Endothelial cell of umbilical vein (primary cell): ENCODE measurements at regions not wholly inside any gene's neighbourhood (a gene's known extent, or its start where the extent isn't known, plus 50 kb on each side); places are given as distances from the start of the nearest gene placed in this dataset.

Source experiments
- BruUV-seq: library from RNA; stranded (reverse); fragments of 400-500 nt; replicated peaks from 2 replicates; lab custom pipeline; 2021; lab: Mats Ljungman, UMichigan
- CTCF ChIA-PET: fragments of 300-600, 350-600 bp; sonication (Branson Sonifier 250); formaldehyde crosslinking; loops from one replicate; lab custom pipeline; 2021; ENCODE audit warnings: antibody characterized with exemption, inconsistent platforms; lab: Charles Lee
- POLR2A ChIA-PET: fragments of 300-600, 350-600 bp; sonication (Branson Sonifier 250); formaldehyde crosslinking; loops from one replicate; lab custom pipeline; 2021; ENCODE audit warnings: antibody characterized with exemption, inconsistent platforms; lab: Charles Lee
- DNase-seq: peaks from one replicate; pipeline ENCODE4 v3.0.0-alpha.2; 2011; ENCODE audit warnings: low read depth, low spot score
- FAIRE-seq: peaks from 2 replicates; lab custom pipeline; 2011; peaks lifted over from hg19 to GRCh38; lab: Jason Lieb, UNC
- H2AFZ ChIP-seq: 2 replicates; pipeline ENCODE4 v1.6.0; 2012; ENCODE audit warnings: low read depth, low read length, control low read depth, inconsistent platforms
- H3K27ac ChIP-seq: 2 replicates; pipeline ENCODE4 v1.5.1; 2011; ENCODE audit warnings: low read depth, mild to moderate bottlenecking, control low read depth, low read length, moderate library complexity; ENCODE audit not compliant: insufficient read depth
- H3K27me3 ChIP-seq, 2 experiments: 2 replicates each; pipeline versions ENCODE4 v1.6.0 to v1.6.1; 2011; ENCODE audit warnings: low read length in 2 of 2, mixed read lengths in 1 of 2; ENCODE audit not compliant: control insufficient read depth in 2 of 2, insufficient read depth in 2 of 2
- H3K36me3 ChIP-seq, 2 experiments: 2 replicates in 1 of 2; 3 replicates in 1 of 2; pipeline ENCODE4 v1.5.1; 2011; ENCODE audit warnings: low read length in 2 of 2, mild to moderate bottlenecking in 1 of 2, moderate library complexity in 1 of 2; ENCODE audit not compliant: control insufficient read depth in 2 of 2, insufficient read depth in 2 of 2; ENCODE audit errors: extremely low read depth in 1 of 2
- H3K4me1 ChIP-seq: 3 replicates; pipeline ENCODE4 v1.5.1; 2011; ENCODE audit warnings: mild to moderate bottlenecking, low read length; ENCODE audit not compliant: control insufficient read depth, insufficient read depth; ENCODE audit errors: extremely low read depth
- H3K4me2 ChIP-seq: 2 replicates; pipeline ENCODE4 v1.6.1; 2011; ENCODE audit warnings: low read length, control low read depth, mixed read lengths; ENCODE audit not compliant: insufficient read depth
- H3K4me3 ChIP-seq, 3 experiments: fragments of 200-600 bp in 1 of 3; sonication (generic), shearing (Covaris generic) in 1 of 3; replicated peaks in 1 of 3; 2 replicates each; pipeline ENCODE4 v1.5.1; 2011 to 2016; ENCODE audit warnings: control low read depth in 3 of 3, low read length in 3 of 3, mild to moderate bottlenecking in 2 of 3, inconsistent platforms in 1 of 3, low read depth in 1 of 3, moderate library complexity in 1 of 3; ENCODE audit not compliant: insufficient read depth in 1 of 3
- H3K79me2 ChIP-seq: 2 replicates; pipeline ENCODE4 v1.6.0; 2012; ENCODE audit warnings: low read length, inconsistent platforms; ENCODE audit not compliant: control insufficient read depth, insufficient read depth
- H3K9ac ChIP-seq: replicated peaks from 2 replicates; pipeline ENCODE3; 2011; ENCODE audit warnings: low read length, control low read depth; ENCODE audit not compliant: insufficient read depth; ENCODE audit errors: extremely low read depth
- H3K9me1 ChIP-seq: replicated peaks from 3 replicates; pipeline ENCODE4 v1.6.0; 2011; ENCODE audit warnings: mild to moderate bottlenecking, low read length; ENCODE audit not compliant: control insufficient read depth, insufficient read depth; ENCODE audit errors: extremely low read depth
- H3K9me3 ChIP-seq: replicated peaks from 2 replicates; pipeline ENCODE4 v1.5.1; 2012; ENCODE audit warnings: low read length, inconsistent platforms; ENCODE audit not compliant: control insufficient read depth, insufficient read depth
- H4K20me1 ChIP-seq: replicated peaks from 2 replicates; pipeline ENCODE3; 2011; ENCODE audit warnings: mild to moderate bottlenecking, low read length; ENCODE audit not compliant: control insufficient read depth, insufficient read depth; ENCODE audit errors: extremely low read depth
- EZH2 ChIP-seq: IDR thresholded peaks from 2 replicates; pipeline ENCODE4 v1.6.1; 2012; ENCODE audit warnings: borderline replicate concordance, low read depth, mild to moderate bottlenecking, moderate library complexity, low read length, inconsistent platforms; ENCODE audit not compliant: severe bottlenecking
- FOS ChIP-seq: IDR thresholded peaks from 2 replicates; pipeline ENCODE4 v1.6.1; 2011; ENCODE audit warnings: mild to moderate bottlenecking, low read length, moderate library complexity, borderline replicate concordance; ENCODE audit not compliant: insufficient read depth
- GATA2 ChIP-seq: IDR thresholded peaks from 2 replicates; pipeline ENCODE4 v1.7.0; 2011; ENCODE audit warnings: low read depth, mild to moderate bottlenecking, moderate library complexity, mixed read lengths, low read length; ENCODE audit not compliant: insufficient read length, insufficient read depth
- JUN ChIP-seq: IDR thresholded peaks from 2 replicates; pipeline ENCODE4 v1.6.1; 2011; ENCODE audit warnings: borderline replicate concordance, low read depth; ENCODE audit not compliant: insufficient read length, insufficient read depth
- MYC ChIP-seq: IDR thresholded peaks from one replicate; pipeline ENCODE4 v1.6.1; 2011; ENCODE audit warnings: mild to moderate bottlenecking, low read depth, low read length
- POLR2A ChIP-seq: IDR thresholded peaks from 2 replicates; pipeline ENCODE4 v1.6.1; 2012; ENCODE audit warnings: low read depth, mild to moderate bottlenecking, control low read depth, low read length
- POLR2AphosphoS5 ChIP-seq: IDR thresholded peaks from 2 replicates; pipeline ENCODE4 v1.6.1; 2012; ENCODE audit warnings: low read depth, mild to moderate bottlenecking, control low read depth, low read length, moderate library complexity; ENCODE audit not compliant: insufficient read depth
- dilution Hi-C: fragments of 300-500 bp; cut with MboI; formaldehyde crosslinking; loops from one replicate; pipeline ENCODE4 v1.15.0; 2019; ENCODE audit warnings: low sequenced_read_pairs; ENCODE audit not compliant: extremely low pct_ligation_motif_present
- intact Hi-C: fragments of 100-400 bp; cut with micrococcal nuclease; formaldehyde crosslinking; loops from one replicate; pipeline ENCODE4 v1.10.0; 2022
- TF ChIP-seq, protein P1 (sequence below), 2 donors: IDR thresholded peaks; 1 replicate in 1 of 2; 2 replicates in 1 of 2; pipeline ENCODE4 v1.5.1; 2011; ENCODE audit warnings: low read length in 2 of 2, mild to moderate bottlenecking in 2 of 2, moderate library complexity in 2 of 2, control low read depth in 1 of 2, inconsistent platforms in 1 of 2, low read depth in 1 of 2; ENCODE audit not compliant: insufficient read depth in 1 of 2; ENCODE audit errors: extremely low read depth in 1 of 2
- TF ChIP-seq, protein P2 (sequence below): IDR thresholded peaks from 2 replicates; pipeline ENCODE4 v1.6.1; 2011; ENCODE audit not compliant: insufficient read depth, insufficient read length

DNA sequence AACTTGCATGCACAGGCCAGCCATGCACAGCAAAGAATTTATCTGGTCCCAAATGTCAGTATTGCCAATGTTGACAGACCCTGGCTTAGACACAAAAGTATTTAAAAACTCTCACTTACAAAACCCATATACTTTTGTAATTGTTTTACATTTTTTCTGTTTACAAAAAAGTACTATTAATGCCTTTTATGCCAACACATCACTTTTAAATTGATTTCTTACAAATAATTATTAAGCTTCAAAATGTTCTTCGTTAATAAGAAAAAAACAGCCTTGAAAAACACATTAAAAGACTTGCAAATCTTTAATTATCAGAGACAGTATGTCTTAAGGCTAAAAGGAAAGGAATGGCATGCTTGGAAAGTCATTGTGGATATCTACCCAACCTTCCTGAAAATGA, 181.3 kb upstream of the TWIST2 start:
- no peak for DNase-seq
- H3K27ac ChIP-seq: no peak overlapping the region
- no peak overlapping the region for H2AFZ ChIP-seq
- H3K9me1 ChIP-seq: no peaks in the 10 kb centered on the region
- H3K36me3 ChIP-seq: no peaks in the 10 kb centered on the region
- no peaks in the 10 kb centered on the region for H3K79me2 ChIP-seq
- POLR2A ChIA-PET: no interaction called here
- H3K9me3 ChIP-seq: no peaks in the 10 kb centered on the region
- FAIRE-seq: no peak
- no peaks in the 10 kb centered on the region for H3K27me3 ChIP-seq
- no peaks in the 10 kb centered on the region for H4K20me1 ChIP-seq
- H3K4me2 ChIP-seq: no peak overlapping the region
- no TSS peak for BruUV-seq
- H3K4me1 ChIP-seq: no peaks in the 10 kb centered on the region
- dilution Hi-C loops (no loop called here), intact Hi-C loops (no loop called here)
- CTCF ChIA-PET: no interaction called here
- TF ChIP-seq, protein P1, sequence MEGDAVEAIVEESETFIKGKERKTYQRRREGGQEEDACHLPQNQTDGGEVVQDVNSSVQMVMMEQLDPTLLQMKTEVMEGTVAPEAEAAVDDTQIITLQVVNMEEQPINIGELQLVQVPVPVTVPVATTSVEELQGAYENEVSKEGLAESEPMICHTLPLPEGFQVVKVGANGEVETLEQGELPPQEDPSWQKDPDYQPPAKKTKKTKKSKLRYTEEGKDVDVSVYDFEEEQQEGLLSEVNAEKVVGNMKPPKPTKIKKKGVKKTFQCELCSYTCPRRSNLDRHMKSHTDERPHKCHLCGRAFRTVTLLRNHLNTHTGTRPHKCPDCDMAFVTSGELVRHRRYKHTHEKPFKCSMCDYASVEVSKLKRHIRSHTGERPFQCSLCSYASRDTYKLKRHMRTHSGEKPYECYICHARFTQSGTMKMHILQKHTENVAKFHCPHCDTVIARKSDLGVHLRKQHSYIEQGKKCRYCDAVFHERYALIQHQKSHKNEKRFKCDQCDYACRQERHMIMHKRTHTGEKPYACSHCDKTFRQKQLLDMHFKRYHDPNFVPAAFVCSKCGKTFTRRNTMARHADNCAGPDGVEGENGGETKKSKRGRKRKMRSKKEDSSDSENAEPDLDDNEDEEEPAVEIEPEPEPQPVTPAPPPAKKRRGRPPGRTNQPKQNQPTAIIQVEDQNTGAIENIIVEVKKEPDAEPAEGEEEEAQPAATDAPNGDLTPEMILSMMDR (IDR thresholded peaks at IDR 0.05; ENCODE audit: extremely low read depth in 1 of 2, insufficient read depth in 1 of 2, low read depth in 1 of 2, low read length in 2 of 2): no peak
- no peak for TF ChIP-seq MYC
- TF ChIP-seq, protein P2, sequence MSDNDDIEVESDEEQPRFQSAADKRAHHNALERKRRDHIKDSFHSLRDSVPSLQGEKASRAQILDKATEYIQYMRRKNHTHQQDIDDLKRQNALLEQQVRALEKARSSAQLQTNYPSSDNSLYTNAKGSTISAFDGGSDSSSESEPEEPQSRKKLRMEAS: no peak
- no peak for TF ChIP-seq POLR2AphosphoS5
- TF ChIP-seq POLR2A: no peak
- H3K4me3 ChIP-seq: no peak overlapping the region
- no peak overlapping the region for H3K9ac ChIP-seq

GRCh38 chr2:238667008-238667407, 180.9 kb upstream of the TWIST2 start:
- intact Hi-C loops: no loop called here
- H2AFZ ChIP-seq: no peak overlapping the region
- H3K27me3 ChIP-seq: no peaks in the 10 kb centered on the region
- H3K27ac ChIP-seq: no peak overlapping the region
- no peaks in the 10 kb centered on the region for H4K20me1 ChIP-seq
- dilution Hi-C loops: no loop called here
- ChIA-PET CTCF (no interaction called here), POLR2A (no interaction called here)
- H3K4me3 ChIP-seq: no peak overlapping the region
- H3K4me1 ChIP-seq: no peaks in the 10 kb centered on the region
- no peaks in the 10 kb centered on the region for H3K9me1 ChIP-seq
- no peaks in the 10 kb centered on the region for H3K9me3 ChIP-seq
- H3K36me3 ChIP-seq: no peaks in the 10 kb centered on the region
- no peak for FAIRE-seq
- no peak for TF ChIP-seq MYC
- no peak for TF ChIP-seq POLR2A
- TF ChIP-seq, protein P2: no peak
- no peak for TF ChIP-seq FOS
- TF ChIP-seq POLR2AphosphoS5: no peak
- TF ChIP-seq JUN: no peak
- no peak for TF ChIP-seq GATA2
- no peak for TF ChIP-seq EZH2
- TF ChIP-seq, protein P1 (IDR thresholded peaks at IDR 0.05; ENCODE audit: extremely low read depth in 1 of 2, insufficient read depth in 1 of 2, low read depth in 1 of 2, low read length in 2 of 2): no peak
- DNase-seq: no peak
- no TSS peak for BruUV-seq
- H3K4me2 ChIP-seq: no peak overlapping the region
- H3K9ac ChIP-seq: no peak overlapping the region
- H3K79me2 ChIP-seq: no peaks in the 10 kb centered on the region
